Neuronal stem cell (in vitro differentiated cells): ENCODE measurements at regions not wholly inside any gene's neighbourhood (a gene's known extent, or its start where the extent isn't known, plus 50 kb on each side); places are given as distances from the start of the nearest gene placed in this dataset.

ENCODE experiments used
- DNase-seq: peaks from one replicate; pipeline ENCODE4 v3.0.0-alpha.2; 2013; ENCODE audit warnings: low spot score
- H2AFZ ChIP-seq: one replicate; pipeline ENCODE4 v1.6.1; 2013; ENCODE audit warnings: mild to moderate bottlenecking, low read length, inconsistent platforms
- H2AK5ac ChIP-seq: 2 replicates; pipeline ENCODE4 v1.6.1; 2013; ENCODE audit warnings: low read depth, mild to moderate bottlenecking, inconsistent platforms, low read length, moderate library complexity, mixed read lengths
- H2BK120ac ChIP-seq: 2 replicates; pipeline ENCODE4 v1.6.1; 2013; ENCODE audit warnings: low read depth, mild to moderate bottlenecking, inconsistent platforms, low read length, moderate library complexity, mixed read lengths
- H2BK12ac ChIP-seq: one replicate; pipeline ENCODE4 v1.6.1; 2013; ENCODE audit warnings: low read length, inconsistent platforms
- H2BK15ac ChIP-seq: 2 replicates; pipeline ENCODE4 v1.6.1; 2013; ENCODE audit warnings: mild to moderate bottlenecking, low read length, inconsistent platforms, mixed read lengths
- H2BK5ac ChIP-seq: one replicate; pipeline ENCODE4 v1.6.1; 2013; ENCODE audit warnings: inconsistent platforms, mild to moderate bottlenecking, low read length, moderate library complexity
- H3K14ac ChIP-seq: one replicate; pipeline ENCODE4 v1.6.1; 2013; ENCODE audit warnings: low read length, inconsistent platforms
- H3K18ac ChIP-seq: 2 replicates; pipeline ENCODE4 v1.6.1; 2013; ENCODE audit warnings: low read length, inconsistent platforms
- H3K23ac ChIP-seq: 2 replicates; pipeline ENCODE4 v1.6.1; 2013; ENCODE audit warnings: low read depth, mild to moderate bottlenecking, mixed read lengths, low read length, inconsistent platforms; ENCODE audit not compliant: poor library complexity
- H3K27ac ChIP-seq: replicated peaks from 3 replicates; pipeline ENCODE4 v1.5.1; 2013; ENCODE audit warnings: low read length, inconsistent platforms
- H3K27me3 ChIP-seq, 3 experiments: 2 replicates each; pipeline ENCODE4 v1.6.1; 2013; ENCODE audit warnings: low read length in 3 of 3, mild to moderate bottlenecking in 2 of 3, inconsistent platforms in 1 of 3, low read depth in 1 of 3, mixed read lengths in 1 of 3, moderate library complexity in 1 of 3; ENCODE audit not compliant: control insufficient read depth in 3 of 3, insufficient read depth in 3 of 3
- H3K36me3 ChIP-seq, 2 donors: replicated peaks in 1 of 2; 2 replicates each; pipeline ENCODE4 v1.6.1; 2013; ENCODE audit warnings: low read length in 2 of 2; ENCODE audit not compliant: control insufficient read depth in 2 of 2, insufficient read depth in 2 of 2
- H3K4ac ChIP-seq: 2 replicates; pipeline ENCODE4 v1.6.1; 2013; ENCODE audit warnings: inconsistent platforms, mild to moderate bottlenecking, low read length, moderate library complexity
- H3K4me1 ChIP-seq, 2 donors: 1 replicate in 1 of 2; 2 replicates in 1 of 2; pipeline ENCODE4 v1.6.1; 2013; ENCODE audit warnings: low read length in 2 of 2, low read depth in 1 of 2; ENCODE audit not compliant: control insufficient read depth in 2 of 2, insufficient read depth in 1 of 2
- H3K4me2 ChIP-seq: one replicate; pipeline ENCODE4 v1.6.1; 2013; ENCODE audit warnings: mild to moderate bottlenecking, low read length, inconsistent platforms; ENCODE audit not compliant: insufficient read depth, poor library complexity, severe bottlenecking
- H3K4me3 ChIP-seq, 2 donors: 2 replicates each; pipeline ENCODE4 v1.5.1; 2013; ENCODE audit warnings: low read length in 2 of 2, mild to moderate bottlenecking in 2 of 2, inconsistent platforms in 1 of 2, moderate library complexity in 1 of 2
- H3K79me1 ChIP-seq: one replicate; pipeline ENCODE4 v1.6.1; 2013; ENCODE audit warnings: low read depth, mild to moderate bottlenecking, inconsistent platforms, low read length, moderate library complexity
- H3K9ac ChIP-seq: one replicate; pipeline ENCODE4 v1.6.1; 2013; ENCODE audit warnings: mild to moderate bottlenecking, low read depth, low read length, inconsistent platforms; ENCODE audit not compliant: poor library complexity
- H3K9me3 ChIP-seq, 2 donors: replicated peaks in 1 of 2; 2 replicates each; pipeline versions ENCODE3 to v1.6.1; 2013; ENCODE audit warnings: low read length in 2 of 2, mild to moderate bottlenecking in 2 of 2, inconsistent platforms in 1 of 2, low read depth in 1 of 2, mixed read lengths in 1 of 2, moderate library complexity in 1 of 2; ENCODE audit not compliant: control insufficient read depth in 2 of 2, insufficient read depth in 1 of 2
- H4K8ac ChIP-seq: one replicate; pipeline ENCODE4 v1.6.1; 2013; ENCODE audit warnings: low read depth, mild to moderate bottlenecking, inconsistent platforms, low read length, moderate library complexity
- H4K91ac ChIP-seq: one replicate; pipeline ENCODE4 v1.6.1; 2013; ENCODE audit warnings: low read length, low read depth, mild to moderate bottlenecking, inconsistent platforms; ENCODE audit not compliant: poor library complexity
- whole genome bisulfite sequencing, 2 donors: extraction: QIAGEN DNeasy Blood & Tissue Kit; methylation state at CpG; one replicate each; pipeline ENCODE4 v1.1.7; 2013; ENCODE audit warnings: missing lambda C conversion rate in 2 of 2, mixed read lengths in 1 of 2; ENCODE audit not compliant: insufficient read length in 2 of 2, insufficient replicate concordance in 1 of 2; ENCODE audit errors: extremely low coverage in 2 of 2; 5-methylcytosine and 5-hydroxymethylcytosine counted together

GRCh38 chr16:54430491-54431030 is 144.0 kb upstream of the IRX3 start:
- Histone ChIP-seq H3K4me2 (peak overlapping the region; percentile 33), H3K4me3 (no peak overlapping the region), H3K36me3 (no peaks in the 10 kb centered on the region), H3K14ac (no peak overlapping the region), H2BK12ac (no peak overlapping the region), H2BK5ac (no peak overlapping the region), H3K18ac (no peak overlapping the region), H3K9me3 (peaks cover 4 to 5% of the 10 kb centered on the region in 2 donors), H3K79me1 (no peaks in the 10 kb centered on the region), H2BK15ac (no peak overlapping the region), H3K4ac (no peak overlapping the region), H3K27me3 (peaks cover 0 to 38% (median 7%) of the 10 kb centered on the region in 3 experiments), H4K8ac (no peak overlapping the region), H2AK5ac (no peak overlapping the region), H3K23ac (no peak overlapping the region), H2BK120ac (no peak overlapping the region), H4K91ac (no peak overlapping the region), H3K27ac (no peak overlapping the region), H3K9ac (no peak overlapping the region), H2AFZ (peak overlapping the region; percentile 50), H3K4me1 (peaks cover 8 to 9% of the 10 kb centered on the region in 2 donors)
- no CpG with 5 or more reads among the region's 15 CpGs for WGBS, 2 donors
- peak; percentile 26 for DNase-seq

GRCh38 chr16:54429029-54429428 is 142.4 kb upstream of the IRX3 start:
- no peak overlapping the region for H3K23ac ChIP-seq
- H3K27me3 ChIP-seq: peaks cover 0 to 42% (median 7%) of the 10 kb centered on the region in 3 experiments
- no CpG with 5 or more reads among the region's 4 CpGs for WGBS, 2 donors

GRCh38 chr16:54426553-54426849 is 139.9 kb upstream of the IRX3 start:
- no peak overlapping the region for H3K27ac ChIP-seq
- H3K4ac ChIP-seq: no peak overlapping the region
- H3K18ac ChIP-seq: no peak overlapping the region
- H2BK12ac ChIP-seq: no peak overlapping the region
- H3K79me1 ChIP-seq: no peaks in the 10 kb centered on the region
- no peak overlapping the region for H2AFZ ChIP-seq
- peaks cover 4 to 5% of the 10 kb centered on the region in 2 donors for H3K9me3 ChIP-seq
- H3K27me3 ChIP-seq: peaks cover 0 to 49% (median 7%) of the 10 kb centered on the region in 3 experiments
- H3K9ac ChIP-seq: no peak overlapping the region
- no peak overlapping the region for H3K14ac ChIP-seq
- no peak overlapping the region for H3K4me3 ChIP-seq
- no peak overlapping the region for H4K8ac ChIP-seq
- H3K4me1 ChIP-seq: peaks cover 6 to 9% of the 10 kb centered on the region in 2 donors
- H2AK5ac ChIP-seq: no peak overlapping the region
- H3K4me2 ChIP-seq: no peak overlapping the region
- H2BK120ac ChIP-seq: no peak overlapping the region
- no peak overlapping the region for H2BK5ac ChIP-seq
- no peak for DNase-seq
- no peak overlapping the region for H2BK15ac ChIP-seq
- no peak overlapping the region for H4K91ac ChIP-seq
- no peak overlapping the region for H3K23ac ChIP-seq
- no peaks in the 10 kb centered on the region for H3K36me3 ChIP-seq
- WGBS, 2 donors: no CpG with 5 or more reads among the region's 4 CpGs

More at GRCh38 chr16:54429029-54429428, 142.4 kb upstream of the IRX3 start:
- Histone ChIP-seq H3K36me3 (no peaks in the 10 kb centered on the region), H2BK5ac (no peak overlapping the region), H3K4ac (no peak overlapping the region), H3K4me1 (peaks cover 8 to 9% of the 10 kb centered on the region in 2 donors), H3K9me3 (peaks cover 4 to 5% of the 10 kb centered on the region in 2 donors), H3K14ac (no peak overlapping the region), H2BK15ac (no peak overlapping the region), H2BK120ac (no peak overlapping the region), H2AK5ac (no peak overlapping the region), H3K18ac (no peak overlapping the region), H3K27ac (no peak overlapping the region), H4K8ac (no peak overlapping the region), H3K4me3 (no peak overlapping the region), H4K91ac (no peak overlapping the region), H3K4me2 (no peak overlapping the region), H2BK12ac (no peak overlapping the region), H3K79me1 (no peaks in the 10 kb centered on the region), H3K9ac (no peak overlapping the region), H2AFZ (no peak overlapping the region)
- no peak for DNase-seq

- no CpG with 5 or more reads among the region's 12 CpGs for WGBS, 2 donors
- no peak overlapping the region for H2AK5ac ChIP-seq
- H3K36me3 ChIP-seq: no peaks in the 10 kb centered on the region
- no peak overlapping the region for H2BK5ac ChIP-seq
- no peak overlapping the region for H3K4ac ChIP-seq
- peaks cover 4 to 5% of the 10 kb centered on the region in 2 donors for H3K9me3 ChIP-seq
- H3K9ac ChIP-seq: no peak overlapping the region
- no peak overlapping the region for H2BK120ac ChIP-seq
- no peak for DNase-seq
- H3K27me3 ChIP-seq: peaks cover 0 to 45% (median 7%) of the 10 kb centered on the region in 3 experiments
- no peak overlapping the region for H3K23ac ChIP-seq
- no peak overlapping the region for H2BK15ac ChIP-seq
- no peak overlapping the region for H3K27ac ChIP-seq
- H4K91ac ChIP-seq: no peak overlapping the region
- no peak overlapping the region for H3K18ac ChIP-seq
- peaks cover 5 to 7% of the 10 kb centered on the region in 2 donors for H3K4me1 ChIP-seq
- H3K4me2 ChIP-seq: no peak overlapping the region
- H3K14ac ChIP-seq: no peak overlapping the region
- no peak overlapping the region for H2AFZ ChIP-seq
- no peak overlapping the region for H3K4me3 ChIP-seq
- no peak overlapping the region for H4K8ac ChIP-seq
- no peaks in the 10 kb centered on the region for H3K79me1 ChIP-seq
- H2BK12ac ChIP-seq: no peak overlapping the region
Measured at GRCh38 chr16:54425681-54426552, 139.3 kb upstream of the IRX3 start.
